Naive thymus-derived CD4-positive, alpha-beta T cell (primary cell): ENCODE measurements at regions not wholly inside any gene's neighbourhood (a gene's known extent, or its start where the extent isn't known, plus 50 kb on each side); places are given as distances from the start of the nearest gene placed in this dataset.

Source experiments
- ATAC-seq: fragments of 150-1000 bp; cut with Tn5 transposase; 2 replicates; pipeline ENCODE4 v1.10.0; 2021; ENCODE audit warnings: mild to moderate bottlenecking, moderate library complexity
- CTCF ChIA-PET: fragments of 350-600 bp; sonication (Branson Sonifier 250); formaldehyde crosslinking; loops from one replicate; lab custom pipeline; 2021; ENCODE audit warnings: antibody characterized with exemption; lab: Charles Lee
- POLR2A ChIA-PET: fragments of 350-600 bp; sonication (Branson Sonifier 250); formaldehyde crosslinking; loops from one replicate; lab custom pipeline; 2021; ENCODE audit warnings: antibody characterized with exemption, inconsistent platforms; lab: Charles Lee
- DNase-seq, 9 donors: peaks; one replicate each; pipeline versions ENCODE4 v3.0.0 to v3.0.0-alpha.2; 2020 to 2022; ENCODE audit warnings: mixed read lengths in 1 of 9
- H3K27ac ChIP-seq: one replicate; pipeline ENCODE4 v1.7.0; 2013; ENCODE audit warnings: mild to moderate bottlenecking, low read depth, low read length, moderate library complexity
- H3K27me3 ChIP-seq, 2 donors: one replicate each; pipeline ENCODE4 v1.7.0; 2013; ENCODE audit warnings: low read length in 2 of 2, mild to moderate bottlenecking in 2 of 2, moderate library complexity in 2 of 2; ENCODE audit not compliant: control insufficient read depth in 2 of 2, insufficient read depth in 2 of 2
- H3K36me3 ChIP-seq, 3 experiments: 1 replicate in 2 of 3; 2 replicates in 1 of 3; pipeline ENCODE4 v1.7.0; 2013; ENCODE audit warnings: low read length in 3 of 3, mild to moderate bottlenecking in 3 of 3, moderate library complexity in 1 of 3; ENCODE audit not compliant: insufficient read depth in 3 of 3, control insufficient read depth in 2 of 3
- H3K4me1 ChIP-seq, 2 donors: one replicate each; pipeline ENCODE4 v1.7.0; 2013; ENCODE audit warnings: low read length in 2 of 2, mild to moderate bottlenecking in 2 of 2, moderate library complexity in 1 of 2; ENCODE audit not compliant: control insufficient read depth in 2 of 2, insufficient read depth in 2 of 2
- H3K4me3 ChIP-seq: 2 replicates; pipeline ENCODE4 v1.7.0; 2013; ENCODE audit warnings: mild to moderate bottlenecking, low read length
- H3K9me3 ChIP-seq, 3 experiments: 1 replicate in 2 of 3; 2 replicates in 1 of 3; pipeline ENCODE4 v1.7.0; 2013; ENCODE audit warnings: low read length in 3 of 3; ENCODE audit not compliant: control insufficient read depth in 2 of 3
- H3K27ac Mint-ChIP-seq, 9 donors: one replicate each; pipeline ENCODE4 v1.8.0; 2020 to 2022; ENCODE audit warnings: mixed read lengths in 9 of 9, mild to moderate bottlenecking in 8 of 9, moderate library complexity in 5 of 9, inconsistent platforms in 2 of 9
- H3K27me3 Mint-ChIP-seq, 5 donors: one replicate each; pipeline ENCODE4 v1.8.0; 2021 to 2022; ENCODE audit warnings: mixed read lengths in 5 of 5, mild to moderate bottlenecking in 1 of 5
- H3K36me3 Mint-ChIP-seq, 5 donors: one replicate each; pipeline ENCODE4 v1.8.0; 2020 to 2022; ENCODE audit warnings: mixed read lengths in 5 of 5, mild to moderate bottlenecking in 3 of 5, inconsistent platforms in 1 of 5
- H3K4me1 Mint-ChIP-seq, 7 donors: one replicate each; pipeline ENCODE4 v1.8.0; 2020 to 2022; ENCODE audit warnings: mixed read lengths in 7 of 7, mild to moderate bottlenecking in 3 of 7, inconsistent platforms in 1 of 7
- H3K4me3 Mint-ChIP-seq, 10 donors: one replicate each; pipeline ENCODE4 v1.8.0; 2020 to 2022; ENCODE audit warnings: mild to moderate bottlenecking in 10 of 10, mixed read lengths in 10 of 10, moderate library complexity in 6 of 10, inconsistent platforms in 2 of 10
- H3K9me3 Mint-ChIP-seq, 11 donors: one replicate each; pipeline ENCODE4 v1.8.0; 2020 to 2022; ENCODE audit warnings: mixed read lengths in 11 of 11, mild to moderate bottlenecking in 4 of 11, inconsistent platforms in 1 of 11, moderate library complexity in 1 of 11
- intact Hi-C, 2 donors: fragments of 100-400 bp; cut with micrococcal nuclease; formaldehyde crosslinking; loops; one replicate each; pipeline ENCODE4 v1.15.1; 2023

DNA sequence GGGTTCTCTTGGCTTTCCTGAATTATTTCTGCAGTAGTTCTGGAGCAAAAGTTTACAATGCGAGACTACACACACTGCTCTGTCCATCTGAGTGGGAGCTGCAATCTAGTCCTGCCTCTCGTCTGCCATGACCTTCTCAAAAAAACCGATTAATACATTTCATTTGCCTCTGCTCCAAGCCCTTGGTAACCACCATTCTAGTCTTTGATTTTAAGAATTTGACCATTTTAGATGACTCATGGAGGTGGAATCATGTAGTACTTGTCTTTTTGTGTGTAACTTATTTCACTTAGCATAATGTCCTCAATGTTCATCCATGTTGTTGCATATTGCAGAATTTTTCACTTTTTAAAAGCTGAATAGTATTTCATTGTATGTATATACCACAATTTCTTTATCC is 356.9 kb downstream of the SV2B start:
- Histone ChIP-seq H3K4me3 (no peak overlapping the region), H3K9me3 (peaks cover 0 to 14% (median 5%) of the 10 kb centered on the region in 3 experiments), H3K4me1 (peaks cover 16% of the 10 kb centered on the region in 2 donors), H3K27ac (no peak overlapping the region), H3K27me3 (no peaks in the 10 kb centered on the region), H3K36me3 (no peaks in the 10 kb centered on the region)
- CTCF ChIA-PET: interaction anchor here (1.0 kb wide), 1 partner anchor 39 kb away, joined by 4 read pairs; no protein-coding TSS in a partner anchor
- Mint-ChIP-seq H3K27me3 (peaks cover 0 to 5% (median 0%) of the 10 kb centered on the region in 5 donors), H3K9me3 (peaks cover 6 to 46% (median 22%) of the 10 kb centered on the region in 11 donors), H3K4me3 (peak overlapping the region in 1 of 10 donors; percentile 35), H3K4me1 (peaks cover 9 to 64% (median 37%) of the 10 kb centered on the region in 7 donors), H3K36me3 (peaks cover 0 to 37% (median 11%) of the 10 kb centered on the region in 5 donors), H3K27ac (peak overlapping the region in 3 of 9 donors; percentile 31 to 72 (median 32))
- ATAC-seq (no peak), DNase-seq (no peak)
- POLR2A ChIA-PET: no interaction called here
- intact Hi-C loops: no loop called here

DNA sequence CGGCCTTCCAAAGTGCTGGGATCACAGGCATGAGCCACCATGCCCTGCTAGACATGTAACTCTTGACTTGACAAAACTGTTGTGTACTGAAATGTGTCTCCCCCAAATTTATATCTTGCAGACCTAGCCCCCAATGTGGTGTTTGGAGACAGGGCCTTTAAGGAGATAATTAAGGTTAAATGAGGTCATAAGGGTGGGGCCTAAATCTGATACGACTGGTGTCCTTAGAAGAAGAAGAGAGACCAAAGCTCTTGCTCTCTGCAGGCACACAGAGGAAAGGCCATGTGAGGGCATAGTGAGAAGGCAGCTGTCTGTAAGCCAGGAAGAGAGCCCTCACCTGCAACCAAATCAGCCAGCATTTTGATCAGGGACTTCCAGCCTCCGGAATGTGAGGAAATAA is 361.3 kb downstream of the SV2B start:
- Histone ChIP-seq H3K4me3 (no peak overlapping the region), H3K27ac (no peak overlapping the region), H3K27me3 (no peaks in the 10 kb centered on the region), H3K36me3 (no peaks in the 10 kb centered on the region), H3K4me1 (peaks cover 0 to 4% of the 10 kb centered on the region in 2 donors), H3K9me3 (no peaks in the 10 kb centered on the region)
- peaks cover 0 to 6% (median 0%) of the 10 kb centered on the region in 11 donors for H3K9me3 Mint-ChIP-seq
- peaks cover 0 to 5% (median 0%) of the 10 kb centered on the region in 5 donors for H3K36me3 Mint-ChIP-seq
- POLR2A ChIA-PET: no interaction called here
- DNase-seq: no peak
- no peak for ATAC-seq
- peaks cover 0 to 29% (median 3%) of the 10 kb centered on the region in 7 donors for H3K4me1 Mint-ChIP-seq
- CTCF ChIA-PET: no interaction called here
- H3K4me3 Mint-ChIP-seq: no peak overlapping the region
- intact Hi-C loops: no loop called here
- peaks cover 0 to 3% (median 0%) of the 10 kb centered on the region in 5 donors for H3K27me3 Mint-ChIP-seq
- H3K27ac Mint-ChIP-seq: peak overlapping the region in 1 of 9 donors; percentile 44

DNA sequence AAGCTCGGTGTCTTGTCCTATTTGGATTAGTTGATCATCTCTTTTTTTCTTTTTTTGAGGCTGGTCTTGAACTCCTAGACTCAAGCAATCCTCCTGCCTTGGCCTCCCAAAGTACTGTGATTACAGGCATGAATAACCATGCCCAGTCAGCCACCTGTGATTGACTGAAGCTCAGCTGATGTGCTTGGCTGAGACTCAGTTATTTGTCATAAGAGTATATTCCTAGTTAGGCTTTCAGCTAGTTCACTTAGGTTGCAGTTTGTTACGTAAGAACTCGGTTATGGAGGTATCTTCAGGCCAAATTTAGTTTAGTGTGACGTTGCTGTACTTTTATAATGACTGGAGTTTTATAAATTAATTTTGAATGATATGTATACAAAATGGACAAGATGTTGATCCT is 365.0 kb downstream of the SV2B start:
- Mint-ChIP-seq H3K9me3 (peaks cover 0 to 3% (median 0%) of the 10 kb centered on the region in 11 donors), H3K4me1 (peaks cover 10 to 42% (median 24%) of the 10 kb centered on the region in 7 donors), H3K4me3 (no peak overlapping the region), H3K27ac (no peak overlapping the region), H3K36me3 (peaks cover 0 to 6% (median 0%) of the 10 kb centered on the region in 5 donors), H3K27me3 (no peaks in the 10 kb centered on the region)
- H3K4me3 ChIP-seq: no peak overlapping the region
- ChIA-PET CTCF (interaction anchor here (1.3 kb wide), 1 partner anchor 9 kb away, joined by 3 read pairs; no protein-coding TSS in a partner anchor), POLR2A (no interaction called here)
- intact Hi-C loops: no loop called here
- peaks cover 17 to 33% of the 10 kb centered on the region in 2 donors for H3K4me1 ChIP-seq
- no peak for DNase-seq
- H3K9me3 ChIP-seq: no peaks in the 10 kb centered on the region
- no peak for ATAC-seq
- no peak overlapping the region for H3K27ac ChIP-seq
- H3K27me3 ChIP-seq: no peaks in the 10 kb centered on the region
- H3K36me3 ChIP-seq: no peaks in the 10 kb centered on the region

DNA sequence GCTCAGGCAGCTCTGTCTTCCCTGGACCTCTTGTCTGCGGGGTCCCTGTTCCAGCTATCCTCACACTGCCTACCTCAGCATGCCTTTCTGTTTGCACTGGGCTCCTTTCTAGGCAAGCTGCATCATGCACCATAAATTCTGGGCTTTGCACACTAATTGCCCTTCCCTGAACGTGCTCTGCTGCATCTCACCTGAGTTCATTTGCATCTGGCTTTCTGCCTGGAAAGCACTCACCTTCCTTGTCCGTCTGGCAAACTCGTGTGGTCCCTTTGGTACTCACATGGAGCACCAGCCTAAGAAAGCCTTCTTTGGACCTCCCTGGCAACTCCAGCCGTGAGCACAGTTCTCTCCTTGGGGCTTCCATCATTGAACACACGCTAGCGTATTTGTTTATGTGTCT is 365.6 kb downstream of the SV2B start:
- peaks cover 12 to 45% (median 31%) of the 10 kb centered on the region in 7 donors for H3K4me1 Mint-ChIP-seq
- intact Hi-C loops: no loop called here
- H3K9me3 Mint-ChIP-seq: peaks cover 0 to 6% (median 0%) of the 10 kb centered on the region in 11 donors
- POLR2A ChIA-PET: no interaction called here
- no peak overlapping the region for H3K27ac Mint-ChIP-seq
- no peak for DNase-seq
- H3K4me3 Mint-ChIP-seq: no peak overlapping the region
- CTCF ChIA-PET: interaction anchor here (1.3 to 1.4 kb wide), 2 partner anchors 10 to 11 kb away, joined by 3 to 4 read pairs; no protein-coding TSS in a partner anchor
- Histone ChIP-seq H3K36me3 (no peaks in the 10 kb centered on the region), H3K4me3 (no peak overlapping the region), H3K27ac (no peak overlapping the region), H3K27me3 (no peaks in the 10 kb centered on the region), H3K4me1 (peaks cover 23 to 39% of the 10 kb centered on the region in 2 donors), H3K9me3 (no peaks in the 10 kb centered on the region)
- peaks cover 0 to 8% (median 0%) of the 10 kb centered on the region in 5 donors for H3K36me3 Mint-ChIP-seq
- no peak for ATAC-seq
- no peaks in the 10 kb centered on the region for H3K27me3 Mint-ChIP-seq

DNA sequence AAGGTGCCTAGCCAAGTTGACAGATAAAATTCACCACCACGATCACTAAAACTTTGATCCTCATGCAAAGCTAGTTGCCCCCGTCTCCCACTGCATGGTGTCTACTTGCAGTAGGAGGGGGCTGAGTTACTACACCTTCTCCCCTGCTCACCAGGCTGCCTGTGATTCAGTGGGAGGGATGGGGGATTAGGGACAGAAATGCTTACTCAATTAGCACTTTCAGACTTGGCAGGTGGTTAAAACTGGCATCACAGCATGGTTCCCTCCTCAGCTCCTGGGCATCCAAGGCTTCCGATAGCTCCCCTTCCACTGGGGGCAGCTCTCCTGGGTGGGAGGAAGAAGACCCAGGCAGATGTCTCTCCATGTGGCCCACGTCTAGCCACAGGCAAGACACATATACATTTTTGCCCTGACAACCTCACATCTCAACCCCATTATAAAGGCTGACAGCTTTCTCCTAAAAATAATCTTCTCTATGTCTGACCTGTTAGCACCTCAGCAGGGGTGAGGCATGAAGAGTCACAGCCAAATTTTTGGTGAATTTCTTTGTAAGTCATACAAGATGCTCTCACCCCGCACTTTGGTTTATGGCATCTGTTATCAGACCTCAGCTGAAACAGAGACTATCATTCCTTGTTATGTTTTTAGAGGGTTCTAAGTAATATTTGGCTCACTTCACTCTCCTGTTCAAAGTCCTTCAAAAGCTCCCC is 369.0 kb downstream of the SV2B start:
- ATAC-seq: no peak
- peaks cover 0 to 11% (median 0%) of the 10 kb centered on the region in 5 donors for H3K36me3 Mint-ChIP-seq
- no peak overlapping the region for H3K4me3 ChIP-seq
- H3K27me3 Mint-ChIP-seq: no peaks in the 10 kb centered on the region
- H3K4me3 Mint-ChIP-seq: peak overlapping the region in 8 of 10 donors; percentile 40 to 66 (median 56)
- peak overlapping the region; percentile 71 to 96 (median 89) for H3K27ac Mint-ChIP-seq
- H3K9me3 ChIP-seq: no peaks in the 10 kb centered on the region
- H3K4me1 Mint-ChIP-seq: peaks cover 29 to 69% (median 53%) of the 10 kb centered on the region in 7 donors
- H3K4me1 ChIP-seq: peaks cover 47 to 55% of the 10 kb centered on the region in 2 donors
- intact Hi-C loops: loop anchor here in 1 of 2 donors (2.0 kb wide), 1 partner anchor 16 kb away; no protein-coding TSS in a partner anchor
- H3K9me3 Mint-ChIP-seq: peaks cover 0 to 11% (median 2%) of the 10 kb centered on the region in 11 donors
- no peak for DNase-seq
- POLR2A ChIA-PET: interaction anchor here (0.6 kb wide), 1 partner anchor 15 kb away, joined by 3 read pairs; no protein-coding TSS in a partner anchor
- CTCF ChIA-PET: no interaction called here
- no peaks in the 10 kb centered on the region for H3K36me3 ChIP-seq
- peak overlapping the region; percentile 63 for H3K27ac ChIP-seq
- no peaks in the 10 kb centered on the region for H3K27me3 ChIP-seq

DNA sequence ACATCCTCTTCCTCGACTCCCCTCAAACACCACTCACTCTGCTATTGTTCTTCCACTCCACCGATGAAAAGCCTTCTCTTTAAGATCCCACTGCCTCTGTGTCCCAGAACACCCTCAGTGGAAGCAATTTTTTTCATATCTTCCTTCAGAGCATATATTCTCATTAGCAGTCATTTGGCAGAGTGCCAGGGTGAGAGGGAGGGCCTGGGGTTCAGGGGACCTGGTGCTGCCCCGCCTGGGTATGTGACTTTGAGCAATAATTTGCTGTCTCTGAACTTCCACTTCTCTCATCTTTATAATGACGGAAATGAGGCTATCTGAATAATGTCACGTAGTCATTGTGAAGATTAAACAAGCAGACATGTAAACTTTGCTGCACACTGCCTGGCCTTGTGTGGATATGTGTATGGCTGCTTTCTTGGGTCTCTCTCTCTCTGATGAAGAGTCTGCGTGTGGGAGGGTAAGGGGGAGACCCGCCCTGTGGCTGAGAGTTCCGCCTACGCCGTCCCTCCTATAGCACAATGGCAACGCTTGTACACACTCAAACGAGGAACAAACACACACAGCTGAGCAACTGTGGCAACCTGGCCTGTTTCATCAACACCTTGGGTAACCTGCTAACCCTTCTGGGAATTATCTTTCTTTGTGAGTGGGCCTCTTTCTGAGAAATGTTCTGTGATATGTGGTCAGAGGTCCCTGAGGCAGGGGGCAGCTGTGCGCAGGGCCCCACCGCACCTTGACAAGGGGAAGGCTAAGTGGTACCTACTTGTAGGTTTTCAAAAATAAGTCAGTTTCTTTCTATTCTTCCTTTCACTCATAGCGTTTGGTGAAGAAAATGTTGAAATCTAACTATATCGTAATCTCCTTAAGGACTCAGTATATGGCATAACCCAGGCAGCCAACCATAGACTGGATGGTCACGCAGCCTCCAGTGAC is 369.8 kb downstream of the SV2B start:
- H3K4me3 Mint-ChIP-seq: peak overlapping the region; percentile 6 to 66 (median 52)
- peak overlapping the region; percentile 71 to 96 (median 89) for H3K27ac Mint-ChIP-seq
- H3K9me3 Mint-ChIP-seq: peaks cover 0 to 11% (median 2%) of the 10 kb centered on the region in 11 donors
- ATAC-seq (peak; percentile 89), DNase-seq (peak in 8 of 9 donors; percentile 29 to 81 (median 72))
- H3K27me3 Mint-ChIP-seq: no peaks in the 10 kb centered on the region
- ChIA-PET CTCF (no interaction called here), POLR2A (no interaction called here)
- intact Hi-C loops: loop anchor here (2.0 to 5.0 kb wide), 6 partner anchors 17 to 382 kb away; partner anchors contain the start of gene SLCO3A1 (in 1 of the 2)
- no peaks in the 10 kb centered on the region for H3K27me3 ChIP-seq
- H3K4me1 ChIP-seq: peaks cover 47 to 55% of the 10 kb centered on the region in 2 donors
- peaks cover 0 to 12% (median 0%) of the 10 kb centered on the region in 5 donors for H3K36me3 Mint-ChIP-seq
- H3K36me3 ChIP-seq: no peaks in the 10 kb centered on the region
- H3K4me1 Mint-ChIP-seq: peaks cover 29 to 77% (median 58%) of the 10 kb centered on the region in 7 donors
- no peak overlapping the region for H3K4me3 ChIP-seq
- no peaks in the 10 kb centered on the region for H3K9me3 ChIP-seq
- peak overlapping the region; percentile 63 for H3K27ac ChIP-seq
